B cell (primary cell): ENCODE measurements at regions not wholly inside any gene's neighbourhood (a gene's known extent, or its start where the extent isn't known, plus 50 kb on each side); places are given as distances from the start of the nearest gene placed in this dataset.
"Not testable (repeated sequence)": the region's sequence is repeated elsewhere in the genome, so short reads cannot be mapped to it uniquely, and the experiment has no call there.

Experiments used
- ATAC-seq: fragments of 200-7000 bp; cut with Tn5 transposase; one replicate; pipeline ENCODE4 v1.10.0; 2021; ENCODE audit warnings: low read depth, mild to moderate bottlenecking, moderate number of reproducible peaks, moderate library complexity
- CTCF ChIA-PET: fragments of 350-600 bp; sonication (Branson Sonifier 250); formaldehyde crosslinking; loops from one replicate; lab custom pipeline; 2021; ENCODE audit warnings: antibody characterized with exemption, inconsistent platforms; lab: Charles Lee
- POLR2A ChIA-PET: fragments of 350-600 bp; sonication (Branson Sonifier 250); formaldehyde crosslinking; loops from one replicate; lab custom pipeline; 2021; ENCODE audit warnings: antibody characterized with exemption; lab: Charles Lee
- DNase-seq: peaks from one replicate; pipeline ENCODE4 v3.0.0; 2013
- H2AFZ ChIP-seq: 2 replicates; pipeline ENCODE4 v1.6.1; 2012; ENCODE audit warnings: mild to moderate bottlenecking, low read depth, low read length; ENCODE audit not compliant: insufficient read depth, poor library complexity, severe bottlenecking
- H3K27ac ChIP-seq, 2 donors: 1 replicate in 1 of 2; 2 replicates in 1 of 2; pipeline ENCODE4 v1.5.1; 2012 to 2013; ENCODE audit warnings: low read length in 2 of 2, mild to moderate bottlenecking in 2 of 2, moderate library complexity in 1 of 2
- H3K27me3 ChIP-seq, 4 experiments: fragments of 200-600 bp in 1 of 4; sonication (generic) in 1 of 4; replicated peaks in 1 of 4; 1 replicate in 2 of 4; 2 replicates in 2 of 4; pipeline versions ENCODE4 v1.6.1 to v1.7.0; 2013 to 2016; ENCODE audit warnings: low read length in 3 of 4, mild to moderate bottlenecking in 2 of 4, mixed read lengths in 1 of 4, moderate library complexity in 1 of 4; ENCODE audit not compliant: insufficient read depth in 4 of 4, control insufficient read depth in 3 of 4; ENCODE audit errors: control extremely low read depth in 1 of 4
- H3K36me3 ChIP-seq, 2 experiments: replicated peaks in 1 of 2; 1 replicate in 1 of 2; 2 replicates in 1 of 2; pipeline versions ENCODE4 v1.6.1 to v1.7.1; 2013; ENCODE audit warnings: low read length in 1 of 2; ENCODE audit not compliant: insufficient read depth in 2 of 2, control insufficient read depth in 1 of 2; ENCODE audit errors: control extremely low read depth in 1 of 2, extremely low read depth in 1 of 2
- H3K4me1 ChIP-seq, 2 donors: fragments of 200-600 bp in 1 of 2; sonication (generic) in 1 of 2; 1 replicate in 1 of 2; 2 replicates in 1 of 2; pipeline versions ENCODE4 v1.5.1 to v1.6.1; 2013 to 2017; ENCODE audit warnings: low read length in 2 of 2; ENCODE audit not compliant: control insufficient read depth in 2 of 2, insufficient read depth in 2 of 2
- H3K4me2 ChIP-seq: replicated peaks from 2 replicates; pipeline ENCODE3; 2012; ENCODE audit warnings: mild to moderate bottlenecking, low read depth, low read length; ENCODE audit not compliant: poor library complexity, severe bottlenecking
- H3K4me3 ChIP-seq, 5 experiments: fragments of 200-600 bp in 1 of 5; sonication (generic) in 1 of 5; 1 replicate in 3 of 5; 2 replicates in 2 of 5; pipeline versions ENCODE4 v1.5.1 to v1.7.0; 2011 to 2016; ENCODE audit warnings: low read length in 4 of 5, mild to moderate bottlenecking in 4 of 5, low read depth in 2 of 5, control low read depth in 1 of 5, moderate library complexity in 1 of 5; ENCODE audit not compliant: insufficient read depth in 1 of 5; ENCODE audit errors: control extremely low read depth in 1 of 5, extremely low read depth in 1 of 5
- H3K79me2 ChIP-seq: fragments of 200-600 bp; sonication (generic); one replicate; pipeline ENCODE4 v1.6.0; 2016; ENCODE audit warnings: low read length; ENCODE audit not compliant: control insufficient read depth, insufficient read depth
- H3K9ac ChIP-seq: fragments of 200-600 bp; sonication (generic); 2 replicates; pipeline ENCODE4 v1.6.1; 2017; ENCODE audit warnings: mild to moderate bottlenecking, low read length, moderate library complexity
- H3K9me3 ChIP-seq, 3 donors: one replicate each; pipeline versions ENCODE4 v1.6.1 to v1.7.1; 2013; ENCODE audit warnings: low read length in 2 of 3; ENCODE audit not compliant: control insufficient read depth in 2 of 3, insufficient read depth in 1 of 3; ENCODE audit errors: control extremely low read depth in 1 of 3
- H4K20me1 ChIP-seq: 2 replicates; pipeline ENCODE4 v1.6.0; 2012; ENCODE audit warnings: mild to moderate bottlenecking, low read length; ENCODE audit not compliant: insufficient read depth, control insufficient read depth, poor library complexity, severe bottlenecking
- H3K27ac Mint-ChIP-seq: one replicate; pipeline ENCODE4 v1.8.0; 2021; ENCODE audit warnings: mixed read lengths
- H3K27me3 Mint-ChIP-seq: one replicate; pipeline ENCODE4 v1.8.0; 2021; ENCODE audit warnings: mixed read lengths
- H3K4me1 Mint-ChIP-seq: one replicate; pipeline ENCODE4 v1.8.0; 2021; ENCODE audit warnings: mixed read lengths
- H3K4me3 Mint-ChIP-seq: one replicate; pipeline ENCODE4 v1.8.0; 2021; ENCODE audit warnings: mixed read lengths
- H3K9me3 Mint-ChIP-seq: one replicate; pipeline ENCODE4 v1.8.0; 2022; ENCODE audit warnings: mixed read lengths; ENCODE audit not compliant: insufficient read depth
- CTCF ChIP-seq: fragments of 200-600 bp; IDR thresholded peaks from one replicate; pipeline ENCODE4 v1.8.0; 2022; ENCODE audit warnings: antibody characterized with exemption, mild to moderate bottlenecking
- EZH2 ChIP-seq: IDR thresholded peaks from 2 replicates; pipeline ENCODE4 v1.6.1; 2012; ENCODE audit warnings: borderline replicate concordance, low read depth, mild to moderate bottlenecking, moderate library complexity, low read length; ENCODE audit not compliant: insufficient read depth, poor library complexity, severe bottlenecking
- WGBS: methylation state at CpG from one replicate; pipeline ENCODE4 v1.1.5; 2013; ENCODE audit warnings: missing lambda C conversion rate; ENCODE audit not compliant: insufficient coverage; 5-methylcytosine and 5-hydroxymethylcytosine counted together
- intact Hi-C: fragments of 100-400 bp; cut with micrococcal nuclease; formaldehyde crosslinking; loops from one replicate; pipeline ENCODE4 v1.10.0; 2022

DNA sequence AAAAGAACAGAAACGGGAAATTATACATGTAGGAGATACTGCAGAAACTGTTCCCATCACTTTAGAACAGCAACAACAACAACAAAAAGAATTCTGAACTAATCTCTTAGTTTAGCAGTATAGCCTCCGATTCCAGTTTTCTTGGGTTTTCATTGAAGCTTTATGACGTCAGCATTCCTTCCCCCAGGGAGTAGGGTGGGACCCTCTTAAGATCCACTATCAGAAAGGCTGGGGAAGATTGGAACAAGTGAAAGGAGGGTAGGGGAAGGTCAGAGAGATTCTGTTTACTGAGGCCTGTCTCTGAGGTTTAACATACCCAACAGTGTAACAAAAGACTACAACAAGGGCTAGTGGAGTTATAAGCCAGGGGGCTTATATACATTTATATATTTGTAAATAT lies 121.4 kb upstream of the OLFM3 start:
- Mint-ChIP-seq H3K9me3 (no peaks in the 10 kb centered on the region), H3K4me1 (no peaks in the 10 kb centered on the region), H3K4me3 (no peak overlapping the region), H3K27ac (no peak overlapping the region), H3K27me3 (no peaks in the 10 kb centered on the region)
- Histone ChIP-seq H3K36me3 (no peaks in the 10 kb centered on the region), H3K4me2 (no peak overlapping the region), H3K4me1 (no peaks in the 10 kb centered on the region), H3K27ac (no peak overlapping the region), H3K27me3 (no peaks in the 10 kb centered on the region), H2AFZ (no peak overlapping the region), H4K20me1 (no peaks in the 10 kb centered on the region), H3K79me2 (no peaks in the 10 kb centered on the region), H3K9ac (no peak overlapping the region), H3K9me3 (peaks cover 0 to 6% (median 0%) of the 10 kb centered on the region in 3 donors), H3K4me3 (no peak overlapping the region)
- DNase-seq (no peak), ATAC-seq (no peak)
- no CpG with 5 or more reads among the region's 3 CpGs for WGBS
- no peak for TF ChIP-seq EZH2
- no peak for TF ChIP-seq CTCF
- ChIA-PET CTCF (no interaction called here), POLR2A (no interaction called here)
- intact Hi-C loops: no loop called here

GRCh38 chr1:102110586-102110985 lies 113.9 kb upstream of the OLFM3 start:
- Histone ChIP-seq H3K27me3 (no peaks in the 10 kb centered on the region), H3K27ac (no peak overlapping the region), H4K20me1 (no peaks in the 10 kb centered on the region), H2AFZ (no peak overlapping the region), H3K9me3 (peaks cover 0 to 7% (median 0%) of the 10 kb centered on the region in 3 donors), H3K4me2 (no peak overlapping the region), H3K4me3 (no peak overlapping the region), H3K9ac (no peak overlapping the region), H3K4me1 (no peaks in the 10 kb centered on the region), H3K36me3 (no peaks in the 10 kb centered on the region), H3K79me2 (no peaks in the 10 kb centered on the region)
- ChIA-PET CTCF (no interaction called here), POLR2A (no interaction called here)
- no peak for ATAC-seq
- no peaks in the 10 kb centered on the region for H3K4me1 Mint-ChIP-seq
- intact Hi-C loops: no loop called here
- WGBS: 100% methylated on average over 3 of the region's 3 CpGs
- H3K4me3 Mint-ChIP-seq: no peak overlapping the region
- H3K9me3 Mint-ChIP-seq: peaks cover 8% of the 10 kb centered on the region
- H3K27me3 Mint-ChIP-seq: no peaks in the 10 kb centered on the region
- DNase-seq: no peak
- no peak overlapping the region for H3K27ac Mint-ChIP-seq
- TF ChIP-seq CTCF (no peak), EZH2 (no peak)

DNA sequence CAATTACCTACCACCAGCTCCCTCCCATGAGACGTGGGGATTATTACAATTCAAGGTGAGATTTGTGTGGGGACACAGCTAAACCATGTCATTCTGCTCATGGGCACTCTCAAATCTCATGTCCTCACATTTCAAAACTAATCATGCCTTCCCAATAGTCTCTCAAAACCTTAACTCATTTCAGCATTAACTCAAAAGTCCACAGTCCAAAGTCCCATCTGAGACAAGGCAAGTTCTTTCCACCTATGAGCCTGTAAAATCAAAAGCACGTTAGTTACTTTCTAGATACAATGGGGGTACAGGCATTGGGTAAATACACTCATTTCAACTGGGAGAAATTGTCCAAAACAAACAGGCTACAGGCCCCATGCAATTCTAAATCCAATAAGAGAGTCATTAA lies 112.8 kb upstream of the OLFM3 start:
- H2AFZ ChIP-seq, H3K4me3 Mint-ChIP-seq, DNase-seq, H3K9ac ChIP-seq, CTCF ChIA-PET, H3K36me3 ChIP-seq, H3K4me1 Mint-ChIP-seq, H4K20me1 ChIP-seq, H3K4me3 ChIP-seq, H3K9me3 ChIP-seq, H3K9me3 Mint-ChIP-seq, H3K27me3 Mint-ChIP-seq, ATAC-seq, POLR2A ChIA-PET, H3K27me3 ChIP-seq, H3K4me1 ChIP-seq, H3K4me2 ChIP-seq, H3K27ac ChIP-seq, intact Hi-C loops, H3K27ac Mint-ChIP-seq, H3K79me2 ChIP-seq: not testable (repeated sequence)
- WGBS: no CpG with 5 or more reads among the region's 2 CpGs
